GM21717 (cell line): ENCODE measurements at regions not wholly inside any gene's neighbourhood (a gene's known extent, or its start where the extent isn't known, plus 50 kb on each side); places are given as distances from the start of the nearest gene placed in this dataset.
"Not testable (repeated sequence)": the region's sequence is repeated elsewhere in the genome, so short reads cannot be mapped to it uniquely, and the experiment has no call there.

Source experiments
- ATAC-seq: cut with Tn5 transposase; IDR thresholded peaks from one replicate; pipeline ENCODE4 v1.9.1; 2021; ENCODE audit warnings: mild to moderate bottlenecking, moderate library complexity; ENCODE audit not compliant: unreplicated experiment

DNA sequence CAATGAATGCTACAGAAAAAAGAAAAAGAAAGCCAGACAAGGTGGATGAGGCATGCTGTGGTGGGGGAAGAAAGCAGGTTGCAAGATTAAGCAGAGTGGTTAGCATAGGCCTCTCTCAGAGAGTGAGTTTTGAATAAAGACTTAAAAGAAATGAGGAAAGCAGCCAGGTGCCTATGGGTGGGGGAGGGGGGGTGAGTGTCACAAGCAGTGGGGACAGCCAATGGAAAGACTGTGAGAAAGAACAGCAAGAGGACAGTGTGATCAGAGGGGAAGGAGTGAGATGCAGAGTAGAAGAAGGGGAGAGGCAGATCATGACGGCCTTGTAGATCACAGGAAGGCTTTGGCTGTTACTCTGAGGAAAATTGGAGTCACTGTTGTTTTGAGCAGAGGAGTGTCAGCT, 162.5 kb downstream of the SOX3 start:
- ATAC-seq, result no peak

DNA sequence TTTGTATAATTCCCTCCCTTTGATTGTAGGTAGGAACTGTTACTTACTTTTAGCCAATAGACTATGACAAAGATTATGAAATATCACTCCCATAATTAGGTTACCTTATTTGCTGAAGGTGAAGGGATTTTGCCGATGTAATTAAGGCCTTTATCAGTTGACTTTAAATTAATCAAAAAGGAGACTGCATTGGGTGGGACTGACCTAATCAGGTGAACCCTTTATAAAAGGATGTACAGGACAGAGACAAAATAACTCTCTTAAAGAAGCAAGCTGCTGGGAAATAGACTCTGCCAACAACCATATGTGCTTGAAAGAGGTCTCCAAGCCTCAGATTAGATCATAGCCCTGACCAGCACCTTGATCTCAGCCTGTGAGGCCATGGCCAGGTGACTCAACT, 167.6 kb downstream of the SOX3 start:
- no peak for ATAC-seq

DNA sequence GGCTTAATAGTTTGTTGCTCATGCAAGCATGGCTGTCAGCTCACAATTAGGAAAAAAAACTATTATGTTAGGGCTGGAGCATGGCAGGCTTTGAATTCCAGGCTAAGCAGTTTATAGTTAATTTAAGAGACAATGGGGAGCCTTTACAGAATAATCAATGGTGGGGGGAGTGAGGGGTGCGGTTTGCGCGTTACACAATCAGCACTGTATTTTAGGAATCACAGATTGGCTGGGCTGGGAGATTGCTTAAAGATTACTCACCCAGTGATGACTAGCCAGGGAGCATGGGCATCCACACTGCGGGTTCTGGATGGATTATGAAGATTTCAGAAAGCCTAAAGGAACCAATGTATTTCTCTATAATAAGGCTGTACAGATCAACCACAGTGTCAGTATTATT, 186.6 kb downstream of the SOX3 start:
- ATAC-seq, result no peak

DNA sequence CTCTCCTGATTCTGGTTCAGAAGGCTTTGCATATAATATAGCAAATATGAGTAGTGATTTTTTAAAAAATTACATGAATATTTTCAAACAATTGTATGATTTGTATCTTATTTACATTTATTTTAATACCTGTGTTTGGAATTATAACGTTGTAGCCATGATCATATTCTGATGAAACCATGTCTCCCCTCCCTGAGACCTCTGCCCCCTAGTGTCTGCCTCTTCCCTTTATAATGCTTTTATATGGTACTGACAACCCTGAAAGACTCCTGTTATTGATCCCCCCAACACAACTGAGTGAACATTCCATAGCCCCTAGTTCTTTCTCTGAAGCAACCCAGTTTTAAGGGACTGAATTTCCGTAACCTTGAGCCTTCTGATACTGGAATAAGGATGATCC, 187.4 kb downstream of the SOX3 start:
- ATAC-seq, result no peak

DNA sequence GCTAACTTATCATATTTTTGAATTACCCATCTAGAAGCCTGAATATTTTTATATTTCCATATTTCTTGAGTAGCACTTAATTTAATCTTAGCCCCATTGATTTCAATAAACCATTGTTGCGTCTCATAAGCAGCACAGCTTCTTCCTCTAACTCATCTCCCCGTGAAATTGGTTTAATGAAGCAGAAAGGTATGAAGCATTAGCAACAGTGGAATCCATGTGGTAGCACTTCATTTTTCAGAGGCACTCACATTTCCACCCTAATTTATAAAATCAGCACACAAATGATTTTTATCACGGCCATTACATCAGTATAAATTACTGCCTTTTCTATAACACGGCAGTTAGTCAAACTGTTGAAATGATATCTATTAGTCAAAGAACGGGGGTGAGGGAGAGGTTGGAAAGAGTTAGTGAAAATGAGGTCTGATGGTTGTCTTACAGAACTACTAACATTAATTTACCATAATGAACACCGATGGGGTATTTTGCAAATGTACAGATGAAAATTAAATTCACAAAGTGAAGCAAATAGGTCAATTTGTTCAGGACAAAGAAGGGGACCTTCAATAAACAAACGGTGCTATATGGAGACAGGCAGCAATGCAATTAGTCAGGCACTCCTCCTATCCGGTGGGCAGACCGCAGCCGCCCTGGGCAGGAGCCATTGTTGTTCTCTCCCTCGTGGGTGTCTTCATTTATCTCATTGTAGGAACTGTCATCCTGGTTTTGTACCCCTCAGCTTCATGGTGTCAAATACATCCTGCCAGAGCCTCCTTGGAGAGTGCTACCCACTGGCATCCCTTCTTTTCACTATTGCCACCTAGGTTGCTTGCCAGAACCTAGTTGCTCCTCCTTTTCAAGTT, 205.7 kb downstream of the SOX3 start:
- ATAC-seq, result no peak

DNA sequence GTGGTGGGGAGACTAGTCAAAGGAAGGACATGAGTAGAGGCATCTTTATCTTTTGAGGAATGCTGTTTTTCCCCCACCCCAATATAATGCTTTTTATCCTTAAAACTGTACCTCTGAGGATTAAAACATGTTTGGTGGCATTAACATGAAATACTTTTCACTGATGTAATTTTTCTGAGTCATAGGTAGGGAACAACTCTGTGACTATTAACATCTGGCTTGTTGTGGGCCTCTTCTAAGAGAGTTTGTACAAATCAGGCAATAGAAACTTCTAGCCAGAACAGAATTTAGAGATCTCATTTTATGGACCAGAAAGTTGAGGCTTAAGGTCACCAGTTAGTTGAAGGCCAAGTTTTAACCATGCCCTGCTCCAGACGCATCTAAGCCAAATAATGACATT, 207.6 kb downstream of the SOX3 start:
- ATAC-seq, result no peak

DNA sequence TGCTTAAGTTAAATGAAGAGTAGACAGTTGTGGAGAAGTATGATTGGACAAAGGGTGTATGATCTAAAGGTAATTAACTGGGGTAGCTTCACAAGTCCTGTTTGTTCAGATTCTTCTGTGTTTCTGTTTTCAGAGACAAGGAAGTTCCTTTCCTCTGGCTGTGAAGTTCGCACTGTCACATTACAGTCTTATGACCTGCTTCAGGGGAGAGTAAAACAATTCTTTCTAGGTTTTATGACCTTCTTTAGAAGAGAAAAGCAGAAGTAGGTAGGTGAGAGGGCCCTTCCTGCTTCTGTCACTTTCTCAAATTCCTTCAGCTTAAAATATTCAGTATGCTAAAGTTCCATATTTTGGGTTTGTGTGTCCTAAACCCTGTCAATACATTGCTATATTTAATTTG, 211.9 kb downstream of the SOX3 start:
- no peak for ATAC-seq

DNA sequence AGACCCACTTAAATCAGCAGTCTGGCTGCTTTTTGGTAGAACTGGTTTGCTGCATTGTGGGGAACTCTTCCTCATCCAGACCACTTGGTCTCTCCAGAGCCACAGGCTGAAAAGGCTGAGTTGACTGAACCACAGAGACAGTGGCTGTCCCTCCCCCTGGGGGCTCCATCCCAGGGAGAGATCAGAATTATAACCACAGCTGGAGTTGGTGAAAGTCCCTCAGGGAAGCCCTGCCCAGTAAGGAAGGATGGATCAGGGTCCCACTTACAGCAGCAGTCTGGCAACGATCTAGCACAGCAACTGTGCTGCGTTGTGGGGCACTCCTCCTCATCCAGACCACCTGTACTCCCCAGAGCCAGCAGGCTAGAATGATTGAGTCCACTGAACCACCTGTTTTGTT, 212.7 kb downstream of the SOX3 start:
- ATAC-seq, result no peak

DNA sequence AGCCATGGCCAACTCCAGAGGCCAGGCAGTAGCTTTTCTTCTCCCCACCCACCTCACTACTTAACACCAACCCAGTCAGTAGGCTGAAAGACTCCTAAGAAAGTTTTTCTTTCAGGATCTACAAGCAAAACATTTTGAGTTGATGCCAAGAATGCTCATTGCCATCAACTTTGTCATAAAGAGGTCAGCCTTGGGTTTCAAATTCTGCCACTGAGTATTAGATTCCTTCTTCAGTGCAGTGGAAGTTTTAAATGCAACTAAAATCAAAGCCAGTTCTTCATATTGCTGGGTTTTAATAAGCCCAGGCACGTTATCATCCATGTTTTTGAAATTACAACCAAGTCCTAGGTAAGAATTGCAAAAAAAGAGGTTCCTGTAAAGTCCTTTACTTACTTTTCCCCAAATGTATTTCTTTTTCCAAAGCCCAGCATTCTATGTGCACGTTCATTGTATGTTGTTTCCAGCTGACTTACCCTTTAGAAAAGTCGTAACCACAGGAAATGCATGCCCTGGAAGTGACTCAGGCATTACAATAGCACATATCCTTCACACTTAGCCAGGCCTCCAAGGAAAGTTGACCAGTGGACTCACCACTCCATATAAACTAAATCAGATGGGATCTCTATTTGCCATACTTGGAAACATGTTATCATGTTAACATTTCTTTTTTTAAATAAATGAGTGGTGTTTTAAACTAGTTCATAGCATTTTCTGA, 229.9 kb downstream of the SOX3 start:
- no peak for ATAC-seq

DNA sequence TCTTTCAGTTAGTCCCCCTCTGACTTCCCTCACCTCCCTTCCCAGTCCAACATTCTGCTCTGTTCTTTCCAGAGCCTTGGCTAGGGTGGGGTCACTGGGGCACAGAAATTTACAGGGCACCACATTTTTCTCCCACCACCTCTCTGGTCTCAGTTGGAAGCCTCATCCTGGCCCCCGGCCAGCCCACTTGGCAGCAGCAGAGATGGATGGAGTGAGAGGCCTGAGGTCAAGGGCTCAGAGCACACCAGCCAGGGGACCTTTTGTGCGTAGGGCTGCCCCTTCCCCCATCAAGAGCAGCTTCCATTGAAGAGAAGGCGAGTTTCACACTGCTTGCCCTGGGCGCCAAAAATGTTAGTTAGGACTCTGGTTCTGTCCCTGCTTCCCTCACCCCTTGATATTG, 230.9 kb downstream of the SOX3 start:
- ATAC-seq, result no peak

DNA sequence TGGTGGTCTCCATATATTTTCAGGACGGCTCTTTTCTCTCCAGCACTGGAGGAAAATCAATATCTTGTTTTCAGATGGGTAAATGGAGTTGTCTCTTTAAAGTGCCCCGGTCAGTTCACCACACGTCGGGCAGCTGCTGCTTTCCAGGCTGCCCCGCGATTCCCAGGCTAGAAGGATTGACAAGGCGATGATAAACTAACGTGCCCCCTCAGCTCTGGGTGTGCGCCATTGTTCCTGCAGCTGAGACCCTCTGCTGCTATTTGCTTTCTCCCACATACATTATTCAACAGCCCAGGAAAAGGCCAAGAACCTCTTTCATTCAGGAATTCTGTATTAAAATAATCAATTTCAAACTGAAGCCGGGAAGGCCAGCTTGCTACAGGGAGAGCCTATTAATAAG, 254.5 kb downstream of the SOX3 start:
- no peak for ATAC-seq

DNA sequence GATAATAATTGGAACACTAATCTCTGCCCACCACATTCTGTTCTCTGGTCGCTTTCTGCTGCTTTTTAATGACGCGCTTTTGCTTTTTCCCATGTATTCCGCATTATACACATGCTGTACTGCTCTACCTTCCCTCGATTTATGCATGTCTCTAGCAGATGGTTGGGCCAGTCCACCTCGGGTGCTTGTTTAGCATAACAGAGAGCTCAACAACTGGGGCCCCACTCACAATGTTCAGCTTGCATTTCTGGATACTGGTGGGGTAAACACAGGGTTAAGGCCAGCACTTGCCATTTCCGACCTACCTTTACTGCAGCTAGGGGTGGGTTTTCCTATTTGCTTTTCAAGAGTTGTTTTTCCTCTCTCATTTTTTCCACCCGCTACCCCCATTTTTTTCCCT, 255.8 kb downstream of the SOX3 start:
- no peak for ATAC-seq

DNA sequence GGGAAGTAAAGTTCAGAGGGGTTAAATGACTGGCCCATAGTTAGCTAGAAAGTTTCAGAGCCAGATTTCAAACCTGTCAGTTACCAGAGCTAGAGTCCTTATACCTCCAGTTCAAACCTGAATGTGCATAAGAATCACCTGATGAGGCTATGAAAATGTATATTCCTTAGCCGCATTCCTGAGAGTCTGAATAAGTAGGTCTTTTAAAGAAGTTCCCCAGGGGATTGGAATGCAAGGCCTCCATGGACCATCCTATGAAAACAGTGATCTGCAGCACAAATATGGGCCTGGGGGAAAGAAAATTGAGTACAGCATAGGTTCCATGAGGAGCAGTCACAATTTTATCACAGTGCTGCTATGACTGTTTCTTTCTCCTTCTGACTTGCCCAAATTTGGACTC, 263.9 kb upstream of the CXorf66 start:
- no peak for ATAC-seq

DNA sequence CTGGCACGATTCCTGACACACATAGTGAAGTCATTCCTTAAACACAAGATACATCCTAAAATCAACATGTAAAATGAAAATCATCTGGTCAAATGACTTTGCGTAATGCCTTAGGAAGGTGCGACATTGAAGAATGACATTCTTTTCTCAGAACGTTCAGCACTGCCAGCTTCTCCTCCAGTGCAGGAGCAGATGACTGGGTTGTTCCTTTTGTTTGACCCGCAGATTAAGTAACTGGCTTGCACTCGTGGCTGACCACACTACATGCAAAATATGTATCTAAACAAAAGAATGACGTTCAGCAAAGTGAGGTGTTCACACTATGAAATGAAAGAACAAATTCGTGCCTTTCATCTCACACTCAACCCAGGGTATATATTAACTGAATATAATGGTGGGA, 260.7 kb upstream of the CXorf66 start:
- ATAC-seq, result not testable (repeated sequence)

DNA sequence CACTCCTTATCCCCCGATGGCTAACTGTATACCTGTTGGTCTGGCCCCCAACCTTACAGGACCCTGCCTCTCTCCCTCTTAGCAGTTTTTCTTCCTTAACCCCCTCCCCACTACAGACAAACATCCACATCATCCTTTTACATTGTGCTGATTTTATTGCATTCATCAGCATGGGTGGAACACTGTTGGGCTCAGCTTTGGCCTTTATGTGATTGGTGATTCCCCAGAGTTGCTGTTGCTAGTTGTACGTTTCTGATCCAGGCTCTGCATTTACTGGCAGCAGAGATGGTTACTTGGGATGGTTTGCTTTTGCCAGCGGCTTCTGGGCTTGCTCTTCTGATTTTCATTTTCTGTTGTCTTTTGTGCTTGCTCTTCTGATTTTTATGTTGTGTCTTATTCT, 250.6 kb upstream of the CXorf66 start:
- ATAC-seq, result not testable (repeated sequence)

DNA sequence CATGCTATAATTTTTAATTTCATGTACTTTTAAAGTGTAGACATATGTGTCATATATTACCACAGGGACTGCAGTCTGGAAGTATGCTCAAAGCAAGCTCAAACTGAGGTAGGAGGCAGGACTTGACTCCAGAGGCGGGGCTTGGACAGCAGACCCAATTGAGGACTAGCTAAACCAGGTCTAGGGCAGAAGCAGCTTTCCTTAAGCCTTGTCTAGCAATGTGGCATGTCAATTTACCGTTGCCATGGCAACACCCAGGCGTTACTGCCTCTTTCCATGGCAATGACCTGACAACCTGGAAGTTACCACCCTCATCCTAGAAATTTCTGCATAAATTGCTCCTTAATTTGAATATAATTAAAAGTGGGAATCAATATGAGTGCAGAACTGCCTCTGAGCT, 249.2 kb upstream of the CXorf66 start:
- not testable (repeated sequence) for ATAC-seq

DNA sequence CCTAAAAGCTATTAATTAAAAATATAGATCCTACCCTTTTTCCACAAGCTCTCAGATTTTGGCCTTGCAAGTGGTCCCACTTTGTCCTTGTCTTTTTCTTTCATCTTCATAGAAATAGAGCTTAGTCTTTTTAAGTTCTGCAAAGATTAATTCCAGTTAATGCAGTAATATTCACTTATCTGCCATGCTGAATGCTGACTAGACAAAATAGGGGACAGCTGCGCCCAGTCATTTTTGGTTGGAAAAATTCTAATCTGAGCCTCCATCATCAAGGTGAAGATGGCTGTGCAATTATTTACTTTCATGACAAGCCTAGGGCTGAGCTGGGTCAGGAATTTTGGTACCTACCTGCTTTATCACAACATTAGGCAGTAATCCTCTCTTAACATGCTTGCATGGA, 241.3 kb upstream of the CXorf66 start:
- ATAC-seq, result no peak

DNA sequence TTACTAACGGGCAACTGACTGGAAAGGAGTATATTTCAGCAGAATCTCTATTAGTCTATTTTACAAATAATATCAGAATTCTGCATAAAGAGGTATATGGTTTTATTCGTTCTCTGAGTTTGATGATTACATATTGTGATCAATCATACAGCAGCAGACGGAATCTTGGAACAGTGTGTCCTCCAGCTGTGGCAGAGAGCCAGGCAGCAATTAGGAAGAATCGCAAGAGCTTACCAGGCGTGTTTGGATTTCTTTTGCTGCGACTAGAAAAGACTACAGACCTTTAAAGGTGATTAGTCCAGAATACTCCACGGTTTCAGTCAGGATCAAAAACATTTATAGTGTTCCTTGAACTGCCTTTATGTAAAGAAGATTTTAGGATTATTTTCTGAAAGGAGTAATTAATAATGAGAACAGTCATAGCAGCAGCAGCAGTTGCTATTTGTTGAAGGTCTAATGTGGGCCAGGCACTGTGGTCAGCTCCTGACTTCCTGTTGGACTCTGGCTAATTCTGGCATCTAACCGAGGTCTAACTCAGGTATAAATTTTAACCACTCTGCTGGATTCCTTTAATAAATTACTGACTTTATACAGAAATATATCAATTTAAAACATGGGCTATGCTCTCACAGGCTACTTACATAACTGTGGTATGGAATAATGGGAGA, 225.3 kb upstream of the CXorf66 start:
- no peak for ATAC-seq

DNA sequence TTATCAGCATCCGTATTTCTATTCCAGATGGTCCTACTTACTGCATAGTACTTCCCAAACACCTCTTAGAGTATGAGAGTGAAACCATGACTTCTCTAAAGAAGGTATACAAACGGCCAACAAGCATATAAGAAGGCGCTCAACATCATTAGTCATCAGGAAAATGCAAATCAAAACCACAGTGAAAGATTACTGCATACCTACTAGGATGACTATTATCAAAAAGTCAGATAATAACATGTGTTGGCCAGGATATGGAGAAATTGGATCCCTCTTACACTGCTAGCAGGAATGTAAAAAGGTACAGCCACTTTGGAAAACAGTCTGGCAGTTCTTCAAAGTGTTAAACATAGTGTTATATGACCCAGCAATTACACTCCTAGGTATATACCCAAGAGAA, 215.3 kb upstream of the CXorf66 start:
- no peak for ATAC-seq

DNA sequence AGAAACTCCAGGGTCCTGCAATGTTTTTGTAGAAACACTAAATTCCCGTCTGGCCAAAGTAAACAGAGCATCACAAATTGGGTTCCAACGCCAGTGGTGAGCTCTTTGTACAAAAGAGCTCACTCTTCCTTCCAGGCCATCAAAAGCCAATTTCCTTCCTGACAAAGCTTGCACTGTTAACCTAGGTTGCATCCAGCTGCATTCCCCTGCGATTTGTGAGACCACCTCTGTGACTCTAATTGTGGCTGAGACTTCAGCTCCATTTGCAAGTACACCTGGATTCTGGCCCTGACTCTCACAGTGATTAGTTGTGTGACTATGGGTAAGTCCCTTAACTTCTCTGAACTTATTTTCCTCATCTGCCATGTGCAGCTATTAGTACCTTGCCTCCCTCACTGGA, 212.5 kb upstream of the CXorf66 start:
- ATAC-seq, result no peak

DNA sequence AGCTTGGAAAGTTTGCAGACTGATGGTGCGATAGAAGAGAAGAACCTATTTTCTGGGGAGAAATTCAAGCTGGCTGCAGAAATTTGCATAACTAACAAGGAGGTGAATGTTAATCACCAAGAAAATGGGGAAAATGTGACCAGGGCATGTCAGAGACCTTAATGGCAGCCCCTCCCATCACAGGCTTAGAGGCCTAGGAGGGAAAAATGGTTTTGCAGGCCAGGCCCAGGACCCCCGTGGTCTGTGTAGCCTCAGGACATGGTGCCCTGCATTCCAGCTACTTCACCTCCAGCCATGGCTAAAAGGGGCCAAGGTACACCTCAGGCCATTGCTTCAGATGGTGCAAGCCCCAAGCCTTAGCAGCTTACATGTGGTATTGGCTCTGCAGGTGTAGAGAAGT, 207.1 kb upstream of the CXorf66 start:
- no peak for ATAC-seq

DNA sequence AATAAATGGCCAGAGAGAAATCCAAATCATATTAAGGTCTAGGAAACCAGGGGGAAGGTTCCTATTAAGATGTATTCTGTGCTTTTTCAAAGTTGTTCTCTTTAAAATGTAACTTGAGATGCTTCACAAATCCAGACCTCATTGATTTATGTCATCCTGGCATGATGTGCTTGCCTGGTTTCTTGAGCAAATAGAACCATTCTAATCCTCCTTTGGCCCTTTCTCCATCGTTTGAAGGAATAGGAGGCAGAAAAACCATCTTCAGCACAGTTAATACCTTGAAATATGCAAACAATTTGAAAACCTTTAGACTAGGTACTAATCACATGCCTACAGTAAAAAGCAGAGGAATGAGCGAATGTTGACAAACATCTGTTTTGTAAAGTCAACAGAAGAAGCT, 202.2 kb upstream of the CXorf66 start:
- ATAC-seq, result no peak
